ENCODE measurements at regions not wholly inside any gene's neighbourhood (a gene's known extent, or its start where the extent isn't known, plus 50 kb on each side); places are given as distances from the start of the nearest gene placed in this dataset.

GRCh38 chr5:125814119-125814518 lies 609.1 kb upstream of the GRAMD2B start:
- no peaks in the 10 kb centered on the region for H3K4me1 ChIP-seq (ENCODE audit: control insufficient read depth, insufficient read depth, low read length)
- no peak overlapping the region for H3K27ac Mint-ChIP-seq
- H3K9me3 ChIP-seq (ENCODE audit: control insufficient read depth, low read length) = no peaks in the 10 kb centered on the region
- no peak overlapping the region for H3K27ac ChIP-seq (ENCODE audit: low read depth, low read length)
- no peak overlapping the region for H3K4me3 Mint-ChIP-seq
- H3K4me3 ChIP-seq (ENCODE audit: low read length) = no peak overlapping the region
- H3K9me3 Mint-ChIP-seq = no peaks in the 10 kb centered on the region
- no peaks in the 10 kb centered on the region for H3K36me3 Mint-ChIP-seq (ENCODE audit: low read depth)
- DNase-seq = no peak
- H3K27me3 Mint-ChIP-seq (ENCODE audit: insufficient read depth) = no peaks in the 10 kb centered on the region
- 89 to 97% methylated on average over 1 of the region's 2 CpGs for WGBS, 2 experiments (ENCODE audit: insufficient coverage in 1 of 2, insufficient read length in 1 of 2)
- TF ChIP-seq, protein P1, sequence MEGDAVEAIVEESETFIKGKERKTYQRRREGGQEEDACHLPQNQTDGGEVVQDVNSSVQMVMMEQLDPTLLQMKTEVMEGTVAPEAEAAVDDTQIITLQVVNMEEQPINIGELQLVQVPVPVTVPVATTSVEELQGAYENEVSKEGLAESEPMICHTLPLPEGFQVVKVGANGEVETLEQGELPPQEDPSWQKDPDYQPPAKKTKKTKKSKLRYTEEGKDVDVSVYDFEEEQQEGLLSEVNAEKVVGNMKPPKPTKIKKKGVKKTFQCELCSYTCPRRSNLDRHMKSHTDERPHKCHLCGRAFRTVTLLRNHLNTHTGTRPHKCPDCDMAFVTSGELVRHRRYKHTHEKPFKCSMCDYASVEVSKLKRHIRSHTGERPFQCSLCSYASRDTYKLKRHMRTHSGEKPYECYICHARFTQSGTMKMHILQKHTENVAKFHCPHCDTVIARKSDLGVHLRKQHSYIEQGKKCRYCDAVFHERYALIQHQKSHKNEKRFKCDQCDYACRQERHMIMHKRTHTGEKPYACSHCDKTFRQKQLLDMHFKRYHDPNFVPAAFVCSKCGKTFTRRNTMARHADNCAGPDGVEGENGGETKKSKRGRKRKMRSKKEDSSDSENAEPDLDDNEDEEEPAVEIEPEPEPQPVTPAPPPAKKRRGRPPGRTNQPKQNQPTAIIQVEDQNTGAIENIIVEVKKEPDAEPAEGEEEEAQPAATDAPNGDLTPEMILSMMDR (conservative IDR thresholded peaks at IDR 0.05) = no peak
- H3K9ac ChIP-seq (ENCODE audit: extremely low read depth, low read length, poor library complexity, severe bottlenecking) = no peak overlapping the region
- H3K36me3 ChIP-seq (ENCODE audit: control insufficient read depth, insufficient read depth, low read length) = no peaks in the 10 kb centered on the region
- no peaks in the 10 kb centered on the region for H3K27me3 ChIP-seq (ENCODE audit: control insufficient read depth, insufficient read depth, low read length, poor library complexity, severe bottlenecking)
- peaks cover 4% of the 10 kb centered on the region for H3K4me1 Mint-ChIP-seq

- Histone ChIP-seq H3K36me3 (ENCODE audit: control insufficient read depth, insufficient read depth, low read length) (no peaks in the 10 kb centered on the region), H3K27me3 (ENCODE audit: control insufficient read depth, insufficient read depth, low read length, poor library complexity, severe bottlenecking) (no peaks in the 10 kb centered on the region), H3K4me3 (ENCODE audit: low read length) (no peak overlapping the region), H3K9ac (ENCODE audit: extremely low read depth, low read length, poor library complexity, severe bottlenecking) (no peak overlapping the region), H3K9me3 (ENCODE audit: control insufficient read depth, low read length) (no peaks in the 10 kb centered on the region), H3K27ac (ENCODE audit: low read depth, low read length) (no peak overlapping the region), H3K4me1 (ENCODE audit: control insufficient read depth, insufficient read depth, low read length) (no peaks in the 10 kb centered on the region)
- H3K27me3 Mint-ChIP-seq (ENCODE audit: insufficient read depth) = no peaks in the 10 kb centered on the region
- no peak for DNase-seq
- no peaks in the 10 kb centered on the region for H3K9me3 Mint-ChIP-seq
- TF ChIP-seq, protein P1 (conservative IDR thresholded peaks at IDR 0.05) = no peak
- no peak overlapping the region for H3K27ac Mint-ChIP-seq
- H3K4me1 Mint-ChIP-seq = no peaks in the 10 kb centered on the region
- H3K36me3 Mint-ChIP-seq (ENCODE audit: low read depth) = no peaks in the 10 kb centered on the region
- H3K4me3 Mint-ChIP-seq = no peak overlapping the region
- WGBS, 2 experiments (ENCODE audit: insufficient coverage in 1 of 2, insufficient read length in 1 of 2) = 86 to 89% methylated on average over 1 to 4 of the region's 4 CpGs
Observed at GRCh38 chr5:125823572-125823971, 599.6 kb upstream of the GRAMD2B start.

- Histone ChIP-seq H3K4me3 (ENCODE audit: low read length) (no peak overlapping the region), H3K9ac (ENCODE audit: extremely low read depth, low read length, poor library complexity, severe bottlenecking) (no peak overlapping the region), H3K27ac (ENCODE audit: low read depth, low read length) (no peak overlapping the region), H3K9me3 (ENCODE audit: control insufficient read depth, low read length) (no peaks in the 10 kb centered on the region), H3K36me3 (ENCODE audit: control insufficient read depth, insufficient read depth, low read length) (no peaks in the 10 kb centered on the region), H3K27me3 (ENCODE audit: control insufficient read depth, insufficient read depth, low read length, poor library complexity, severe bottlenecking) (no peaks in the 10 kb centered on the region), H3K4me1 (ENCODE audit: control insufficient read depth, insufficient read depth, low read length) (no peaks in the 10 kb centered on the region)
- Mint-ChIP-seq H3K4me1 (no peaks in the 10 kb centered on the region), H3K9me3 (peaks cover 5% of the 10 kb centered on the region), H3K27me3 (ENCODE audit: insufficient read depth) (no peaks in the 10 kb centered on the region), H3K4me3 (no peak overlapping the region), H3K36me3 (ENCODE audit: low read depth) (no peaks in the 10 kb centered on the region), H3K27ac (no peak overlapping the region)
- TF ChIP-seq, protein P1 (conservative IDR thresholded peaks at IDR 0.05) = peak; percentile 70
- DNase-seq = no peak
Observed at GRCh38 chr5:125826214-125826613, 597.0 kb upstream of the GRAMD2B start.
